Naive thymus-derived CD4-positive, alpha-beta T cell (primary cell): ENCODE measurements at regions not wholly inside any gene's neighbourhood (a gene's known extent, or its start where the extent isn't known, plus 50 kb on each side); places are given as distances from the start of the nearest gene placed in this dataset.
"Not testable (repeated sequence)": the region's sequence is repeated elsewhere in the genome, so short reads cannot be mapped to it uniquely, and the experiment has no call there.

Source experiments
- ATAC-seq: fragments of 150-1000 bp; cut with Tn5 transposase; 2 replicates; pipeline ENCODE4 v1.10.0; 2021; ENCODE audit warnings: mild to moderate bottlenecking, moderate library complexity
- CTCF ChIA-PET: fragments of 350-600 bp; sonication (Branson Sonifier 250); formaldehyde crosslinking; loops from one replicate; lab custom pipeline; 2021; ENCODE audit warnings: antibody characterized with exemption; lab: Charles Lee
- POLR2A ChIA-PET: fragments of 350-600 bp; sonication (Branson Sonifier 250); formaldehyde crosslinking; loops from one replicate; lab custom pipeline; 2021; ENCODE audit warnings: antibody characterized with exemption, inconsistent platforms; lab: Charles Lee
- DNase-seq, 9 donors: peaks; one replicate each; pipeline versions ENCODE4 v3.0.0 to v3.0.0-alpha.2; 2020 to 2022; ENCODE audit warnings: mixed read lengths in 1 of 9
- H3K27ac ChIP-seq: one replicate; pipeline ENCODE4 v1.7.0; 2013; ENCODE audit warnings: mild to moderate bottlenecking, low read depth, low read length, moderate library complexity
- H3K27me3 ChIP-seq, 2 donors: one replicate each; pipeline ENCODE4 v1.7.0; 2013; ENCODE audit warnings: low read length in 2 of 2, mild to moderate bottlenecking in 2 of 2, moderate library complexity in 2 of 2; ENCODE audit not compliant: control insufficient read depth in 2 of 2, insufficient read depth in 2 of 2
- H3K36me3 ChIP-seq, 3 experiments: 1 replicate in 2 of 3; 2 replicates in 1 of 3; pipeline ENCODE4 v1.7.0; 2013; ENCODE audit warnings: low read length in 3 of 3, mild to moderate bottlenecking in 3 of 3, moderate library complexity in 1 of 3; ENCODE audit not compliant: insufficient read depth in 3 of 3, control insufficient read depth in 2 of 3
- H3K4me1 ChIP-seq, 2 donors: one replicate each; pipeline ENCODE4 v1.7.0; 2013; ENCODE audit warnings: low read length in 2 of 2, mild to moderate bottlenecking in 2 of 2, moderate library complexity in 1 of 2; ENCODE audit not compliant: control insufficient read depth in 2 of 2, insufficient read depth in 2 of 2
- H3K4me3 ChIP-seq: 2 replicates; pipeline ENCODE4 v1.7.0; 2013; ENCODE audit warnings: mild to moderate bottlenecking, low read length
- H3K9me3 ChIP-seq, 3 experiments: 1 replicate in 2 of 3; 2 replicates in 1 of 3; pipeline ENCODE4 v1.7.0; 2013; ENCODE audit warnings: low read length in 3 of 3; ENCODE audit not compliant: control insufficient read depth in 2 of 3
- H3K27ac Mint-ChIP-seq, 9 donors: one replicate each; pipeline ENCODE4 v1.8.0; 2020 to 2022; ENCODE audit warnings: mixed read lengths in 9 of 9, mild to moderate bottlenecking in 8 of 9, moderate library complexity in 5 of 9, inconsistent platforms in 2 of 9
- H3K27me3 Mint-ChIP-seq, 5 donors: one replicate each; pipeline ENCODE4 v1.8.0; 2021 to 2022; ENCODE audit warnings: mixed read lengths in 5 of 5, mild to moderate bottlenecking in 1 of 5
- H3K36me3 Mint-ChIP-seq, 5 donors: one replicate each; pipeline ENCODE4 v1.8.0; 2020 to 2022; ENCODE audit warnings: mixed read lengths in 5 of 5, mild to moderate bottlenecking in 3 of 5, inconsistent platforms in 1 of 5
- H3K4me1 Mint-ChIP-seq, 7 donors: one replicate each; pipeline ENCODE4 v1.8.0; 2020 to 2022; ENCODE audit warnings: mixed read lengths in 7 of 7, mild to moderate bottlenecking in 3 of 7, inconsistent platforms in 1 of 7
- H3K4me3 Mint-ChIP-seq, 10 donors: one replicate each; pipeline ENCODE4 v1.8.0; 2020 to 2022; ENCODE audit warnings: mild to moderate bottlenecking in 10 of 10, mixed read lengths in 10 of 10, moderate library complexity in 6 of 10, inconsistent platforms in 2 of 10
- H3K9me3 Mint-ChIP-seq, 11 donors: one replicate each; pipeline ENCODE4 v1.8.0; 2020 to 2022; ENCODE audit warnings: mixed read lengths in 11 of 11, mild to moderate bottlenecking in 4 of 11, inconsistent platforms in 1 of 11, moderate library complexity in 1 of 11
- intact Hi-C, 2 donors: fragments of 100-400 bp; cut with micrococcal nuclease; formaldehyde crosslinking; loops; one replicate each; pipeline ENCODE4 v1.15.1; 2023

- intact Hi-C loops = loop anchor here in 1 of 2 donors (10.0 kb wide), 2 partner anchors 523 to 553 kb away; partner anchors contain the start of genes ATP5F1C, KIN and TAF3
- no peak overlapping the region for H3K4me3 Mint-ChIP-seq
Measured at GRCh38 chr10:8338177-8338766, 283.8 kb downstream of the GATA3 start.

DNA sequence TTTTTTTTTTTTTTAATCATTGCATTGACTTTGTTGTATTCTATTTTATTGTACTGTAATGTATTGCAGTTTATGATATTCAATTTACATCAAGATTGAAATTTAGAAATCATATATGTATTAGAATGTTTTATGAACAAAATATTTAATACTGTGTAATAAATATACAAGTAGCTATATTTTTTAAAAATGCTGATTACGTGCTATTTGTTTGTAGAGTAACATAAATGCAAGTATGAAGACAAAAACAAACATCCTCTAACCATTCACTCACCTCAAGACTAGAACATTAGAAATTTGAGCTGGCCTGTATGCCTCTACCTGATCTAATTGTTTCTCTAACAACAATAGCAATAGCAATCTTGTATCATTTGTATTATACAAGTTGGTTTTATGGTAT lies 290.3 kb downstream of the GATA3 start:
- peaks cover 0 to 18% (median 0%) of the 10 kb centered on the region in 11 donors for H3K9me3 Mint-ChIP-seq
- no peak overlapping the region for H3K27ac ChIP-seq
- ChIA-PET CTCF (interaction anchor here (0.7 kb wide), 1 partner anchor 124 kb away, joined by 3 read pairs; no protein-coding TSS in a partner anchor), POLR2A (interaction anchor here (0.6 kb wide), 2 partner anchors 142 to 248 kb away, joined by 3 to 6 read pairs; no protein-coding TSS in a partner anchor)
- H3K4me1 Mint-ChIP-seq = peaks cover 0 to 1% (median 0%) of the 10 kb centered on the region in 7 donors
- peaks cover 0 to 16% (median 0%) of the 10 kb centered on the region in 5 donors for H3K27me3 Mint-ChIP-seq
- H3K36me3 Mint-ChIP-seq = peaks cover 0 to 14% (median 0%) of the 10 kb centered on the region in 5 donors
- no peaks in the 10 kb centered on the region for H3K36me3 ChIP-seq
- no peak overlapping the region for H3K4me3 ChIP-seq
- H3K27ac Mint-ChIP-seq = no peak overlapping the region
- H3K9me3 ChIP-seq = no peaks in the 10 kb centered on the region
- no peaks in the 10 kb centered on the region for H3K27me3 ChIP-seq
- no peaks in the 10 kb centered on the region for H3K4me1 ChIP-seq
- no peak for ATAC-seq
- intact Hi-C loops = no loop called here
- no peak for DNase-seq
- H3K4me3 Mint-ChIP-seq = no peak overlapping the region

More at GRCh38 chr10:8338177-8338766, 283.8 kb downstream of the GATA3 start:
- peaks cover 0 to 4% of the 10 kb centered on the region in 2 donors for H3K4me1 ChIP-seq
- no peak overlapping the region for H3K27ac ChIP-seq
- H3K27me3 ChIP-seq = no peaks in the 10 kb centered on the region
- Mint-ChIP-seq H3K4me1 (peaks cover 0 to 11% (median 6%) of the 10 kb centered on the region in 7 donors), H3K27ac (peak overlapping the region in 1 of 9 donors; percentile 26), H3K36me3 (peaks cover 0 to 10% (median 0%) of the 10 kb centered on the region in 5 donors), H3K9me3 (peaks cover 0 to 11% (median 0%) of the 10 kb centered on the region in 11 donors), H3K27me3 (peaks cover 0 to 7% (median 0%) of the 10 kb centered on the region in 5 donors)
- no peak overlapping the region for H3K4me3 ChIP-seq
- ATAC-seq (no peak), DNase-seq (no peak)
- ChIA-PET POLR2A (no interaction called here), CTCF (interaction anchor here (0.8 kb wide), 1 partner anchor 15 kb away, joined by 3 read pairs; no protein-coding TSS in a partner anchor)
- no peaks in the 10 kb centered on the region for H3K9me3 ChIP-seq
- no peaks in the 10 kb centered on the region for H3K36me3 ChIP-seq

GRCh38 chr10:8346861-8347260 lies 292.4 kb downstream of the GATA3 start:
- Mint-ChIP-seq H3K36me3 (peaks cover 0 to 5% (median 0%) of the 10 kb centered on the region in 5 donors), H3K27ac (no peak overlapping the region), H3K4me3 (no peak overlapping the region), H3K4me1 (peaks cover 0 to 1% (median 0%) of the 10 kb centered on the region in 7 donors), H3K9me3 (peaks cover 0 to 9% (median 0%) of the 10 kb centered on the region in 11 donors), H3K27me3 (peaks cover 0 to 12% (median 0%) of the 10 kb centered on the region in 5 donors)
- Histone ChIP-seq H3K4me3 (no peak overlapping the region), H3K36me3 (no peaks in the 10 kb centered on the region), H3K4me1 (no peaks in the 10 kb centered on the region), H3K27me3 (no peaks in the 10 kb centered on the region), H3K9me3 (no peaks in the 10 kb centered on the region), H3K27ac (no peak overlapping the region)
- ChIA-PET POLR2A (no interaction called here), CTCF (no interaction called here)
- ATAC-seq (no peak), DNase-seq (no peak)
- intact Hi-C loops = no loop called here

- ATAC-seq, DNase-seq, H3K9me3 Mint-ChIP-seq, H3K4me1 Mint-ChIP-seq, intact Hi-C loops, H3K9me3 ChIP-seq, H3K4me1 ChIP-seq, H3K4me3 ChIP-seq, H3K4me3 Mint-ChIP-seq, H3K36me3 Mint-ChIP-seq, H3K27ac ChIP-seq, POLR2A ChIA-PET, CTCF ChIA-PET, H3K36me3 ChIP-seq, H3K27me3 ChIP-seq: not testable (repeated sequence)
- Mint-ChIP-seq H3K27ac (peak overlapping the region in 1 of 9 donors; percentile 55), H3K27me3 (peaks cover 0 to 15% (median 0%) of the 10 kb centered on the region in 5 donors)
Measured at GRCh38 chr10:8347614-8348013, 293.1 kb downstream of the GATA3 start.

DNA sequence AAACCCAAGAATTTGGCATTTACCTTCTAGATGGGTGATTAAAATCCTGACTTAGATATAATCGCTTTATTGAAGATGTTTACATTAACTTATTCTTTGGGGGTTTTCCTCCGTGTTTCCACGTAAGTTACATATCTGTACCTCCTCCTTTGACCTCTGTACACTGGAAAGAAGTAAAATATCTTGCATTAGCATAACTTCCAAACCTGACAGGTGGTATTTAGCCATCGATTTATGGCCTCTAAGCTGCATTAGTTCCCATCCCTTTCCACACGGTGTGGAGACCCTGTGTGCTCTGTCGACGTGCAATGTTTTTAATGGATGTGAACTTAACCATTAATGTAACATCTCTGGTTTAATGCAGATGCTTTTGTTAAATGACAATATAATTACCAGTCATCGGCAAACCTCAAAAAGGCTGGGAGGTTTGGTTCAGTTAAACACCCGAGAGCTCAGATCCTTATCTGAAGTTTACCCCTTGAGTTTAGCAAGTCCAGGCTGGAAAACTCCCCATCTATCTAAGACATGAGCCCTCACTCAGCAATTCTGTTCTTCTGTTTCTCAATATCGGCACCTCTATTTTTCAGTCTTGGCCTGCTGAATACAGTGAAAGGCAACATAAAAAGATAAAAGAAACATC lies 295.2 kb downstream of the GATA3 start:
- ChIA-PET POLR2A (no interaction called here), CTCF (no interaction called here)
- Mint-ChIP-seq H3K27me3 (peaks cover 0 to 12% (median 0%) of the 10 kb centered on the region in 5 donors), H3K27ac (no peak overlapping the region), H3K4me3 (no peak overlapping the region), H3K36me3 (peaks cover 0 to 5% (median 0%) of the 10 kb centered on the region in 5 donors), H3K9me3 (peaks cover 0 to 3% (median 0%) of the 10 kb centered on the region in 11 donors), H3K4me1 (peaks cover 0 to 1% (median 0%) of the 10 kb centered on the region in 7 donors)
- ATAC-seq = no peak
- no peak for DNase-seq
- H3K36me3 ChIP-seq = no peaks in the 10 kb centered on the region
- H3K4me3 ChIP-seq = no peak overlapping the region
- H3K9me3 ChIP-seq = no peaks in the 10 kb centered on the region
- H3K4me1 ChIP-seq = no peaks in the 10 kb centered on the region
- no peaks in the 10 kb centered on the region for H3K27me3 ChIP-seq
- intact Hi-C loops = no loop called here
- no peak overlapping the region for H3K27ac ChIP-seq

DNA sequence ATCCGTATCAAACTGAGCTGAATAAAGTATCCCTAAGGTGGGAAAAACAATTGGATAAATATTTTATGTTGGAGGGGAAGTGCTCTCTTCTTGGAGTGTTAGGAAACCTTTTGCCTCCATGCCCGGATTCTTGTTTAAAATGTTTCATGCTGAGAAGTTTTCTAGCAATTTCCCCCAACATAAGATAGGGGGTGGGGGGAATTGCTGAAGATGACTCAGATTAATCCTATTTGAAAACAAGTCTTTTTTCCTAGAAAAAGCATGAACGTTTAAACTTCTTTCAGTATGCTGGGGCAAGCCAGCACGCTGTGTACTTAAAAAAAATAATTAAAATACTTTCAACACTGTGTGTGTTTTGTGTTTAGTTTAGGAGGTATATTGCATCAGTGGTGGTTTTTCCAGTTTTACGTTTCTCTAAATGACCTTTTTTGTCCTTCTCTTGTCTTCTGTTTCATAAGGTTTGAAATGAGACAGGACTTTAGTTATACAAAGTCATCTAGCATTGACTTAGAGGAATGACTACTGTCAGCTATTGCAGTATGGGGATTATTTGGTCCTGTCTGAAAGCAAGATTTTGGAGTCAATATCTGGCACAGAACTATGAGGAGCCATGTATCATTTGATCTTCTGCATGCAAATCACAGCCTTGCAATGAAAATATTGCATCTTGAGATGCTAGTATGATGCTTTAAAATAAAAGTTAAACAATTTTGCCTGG lies 295.9 kb downstream of the GATA3 start:
- Histone ChIP-seq H3K27me3 (no peaks in the 10 kb centered on the region), H3K36me3 (no peaks in the 10 kb centered on the region), H3K9me3 (no peaks in the 10 kb centered on the region), H3K4me1 (no peaks in the 10 kb centered on the region), H3K4me3 (no peak overlapping the region), H3K27ac (no peak overlapping the region)
- Mint-ChIP-seq H3K27ac (no peak overlapping the region), H3K4me3 (no peak overlapping the region), H3K36me3 (peaks cover 0 to 5% (median 0%) of the 10 kb centered on the region in 5 donors), H3K9me3 (peaks cover 0 to 3% (median 0%) of the 10 kb centered on the region in 11 donors), H3K4me1 (peaks cover 0 to 1% (median 0%) of the 10 kb centered on the region in 7 donors), H3K27me3 (peaks cover 0 to 18% (median 0%) of the 10 kb centered on the region in 5 donors)
- ChIA-PET POLR2A (no interaction called here), CTCF (no interaction called here)
- intact Hi-C loops = no loop called here
- DNase-seq (no peak), ATAC-seq (no peak)
